Kidney (tissue), 13 donors: ENCODE measurements at regions not wholly inside any gene's neighbourhood (a gene's known extent, or its start where the extent isn't known, plus 50 kb on each side); places are given as distances from the start of the nearest gene placed in this dataset.
"Not testable (repeated sequence)": the region's sequence is repeated elsewhere in the genome, so short reads cannot be mapped to it uniquely, and the experiment has no call there.

Experiments
- DNase-seq, 5 donors: peaks; one replicate each; pipeline ENCODE4 v3.0.0-alpha.2; 2013 to 2020
- FAIRE-seq: peaks from 2 replicates; lab custom pipeline; 2012; peaks lifted over from hg19 to GRCh38; lab: Jason Lieb, UNC
- H3K27ac ChIP-seq, 2 donors: one replicate each; pipeline ENCODE4 v1.7.0; 2013; ENCODE audit warnings: low read depth in 2 of 2, low read length in 2 of 2, inconsistent platforms in 1 of 2
- H3K27me3 ChIP-seq: one replicate; pipeline ENCODE4 v1.7.1; 2013; ENCODE audit warnings: low read length, inconsistent platforms; ENCODE audit not compliant: control insufficient read depth, insufficient read depth
- H3K36me3 ChIP-seq, 3 donors: one replicate each; pipeline versions ENCODE4 v1.7.0 to v1.7.1; 2013; ENCODE audit warnings: low read length in 3 of 3, control low read depth in 1 of 3, inconsistent platforms in 1 of 3; ENCODE audit not compliant: insufficient read depth in 3 of 3, control insufficient read depth in 2 of 3
- H3K4me1 ChIP-seq, 3 donors: one replicate each; pipeline versions ENCODE4 v1.7.0 to v1.7.1; 2013; ENCODE audit warnings: low read length in 3 of 3, inconsistent platforms in 1 of 3, low read depth in 1 of 3; ENCODE audit not compliant: control insufficient read depth in 2 of 3, insufficient read depth in 2 of 3
- H3K4me3 ChIP-seq, 3 donors: one replicate each; pipeline versions ENCODE4 v1.7.0 to v1.8.1; 2013; ENCODE audit warnings: low read length in 3 of 3, control low read depth in 1 of 3, inconsistent platforms in 1 of 3
- H3K9ac ChIP-seq, 3 donors: one replicate each; pipeline versions ENCODE4 v1.7.0 to v1.7.1; 2013; ENCODE audit warnings: low read length in 3 of 3, control low read depth in 1 of 3, inconsistent platforms in 1 of 3
- H3K9me3 ChIP-seq, 3 donors: one replicate each; pipeline versions ENCODE4 v1.7.0 to v1.7.1; 2013; ENCODE audit warnings: low read length in 3 of 3, control low read depth in 1 of 3, inconsistent platforms in 1 of 3; ENCODE audit not compliant: control insufficient read depth in 2 of 3, insufficient read depth in 1 of 3
- intact Hi-C: fragments of 100-400 bp; cut with DNase I; formaldehyde crosslinking; loops from one replicate; pipeline ENCODE4 v1.11.1; 2022
- TF ChIP-seq, protein P1 (sequence below): IDR thresholded peaks from 3 replicates; pipeline ENCODE4 v1.5.1; 2012; ENCODE audit warnings: mild to moderate bottlenecking, moderate library complexity, borderline replicate concordance; ENCODE audit not compliant: insufficient read depth; ENCODE audit errors: extremely low read depth
- donor health status: control.
- donor health status: control.
- donor health status: control.
- donor health status: control.
- donor health status: control.
- donor health status: DM: yes; HTN: yes; CAD: no.
- donor health status: Normal renal cell carcinoma (clear cell type).

DNA sequence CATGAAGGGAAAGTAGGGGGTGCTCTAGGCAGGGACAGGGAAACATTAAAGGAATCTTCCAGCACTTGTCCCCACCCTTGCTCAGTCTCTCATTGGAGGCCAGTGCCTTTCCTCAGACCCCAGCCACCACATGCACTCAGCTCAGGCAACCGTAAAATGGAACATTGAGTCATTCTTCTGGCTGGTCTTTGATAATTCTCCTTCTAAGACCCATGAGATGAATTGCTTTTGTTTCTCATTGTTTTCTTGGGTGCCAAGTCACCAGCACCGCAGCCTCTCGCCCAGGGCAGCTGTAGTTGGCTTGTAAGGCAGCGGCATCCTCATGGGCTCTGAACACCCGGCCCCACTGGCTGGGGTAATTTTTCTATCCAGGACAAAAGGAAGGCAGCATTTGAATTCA lies 108.2 kb downstream of the PHETA1 start:
- no peaks in the 10 kb centered on the region for H3K27me3 ChIP-seq
- intact Hi-C loops = no loop called here
- H3K4me3 ChIP-seq = no peak overlapping the region
- DNase-seq (no peak), FAIRE-seq (no peak)
- H3K9ac ChIP-seq = no peak overlapping the region
- TF ChIP-seq, protein P1, sequence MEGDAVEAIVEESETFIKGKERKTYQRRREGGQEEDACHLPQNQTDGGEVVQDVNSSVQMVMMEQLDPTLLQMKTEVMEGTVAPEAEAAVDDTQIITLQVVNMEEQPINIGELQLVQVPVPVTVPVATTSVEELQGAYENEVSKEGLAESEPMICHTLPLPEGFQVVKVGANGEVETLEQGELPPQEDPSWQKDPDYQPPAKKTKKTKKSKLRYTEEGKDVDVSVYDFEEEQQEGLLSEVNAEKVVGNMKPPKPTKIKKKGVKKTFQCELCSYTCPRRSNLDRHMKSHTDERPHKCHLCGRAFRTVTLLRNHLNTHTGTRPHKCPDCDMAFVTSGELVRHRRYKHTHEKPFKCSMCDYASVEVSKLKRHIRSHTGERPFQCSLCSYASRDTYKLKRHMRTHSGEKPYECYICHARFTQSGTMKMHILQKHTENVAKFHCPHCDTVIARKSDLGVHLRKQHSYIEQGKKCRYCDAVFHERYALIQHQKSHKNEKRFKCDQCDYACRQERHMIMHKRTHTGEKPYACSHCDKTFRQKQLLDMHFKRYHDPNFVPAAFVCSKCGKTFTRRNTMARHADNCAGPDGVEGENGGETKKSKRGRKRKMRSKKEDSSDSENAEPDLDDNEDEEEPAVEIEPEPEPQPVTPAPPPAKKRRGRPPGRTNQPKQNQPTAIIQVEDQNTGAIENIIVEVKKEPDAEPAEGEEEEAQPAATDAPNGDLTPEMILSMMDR = no peak
- no peaks in the 10 kb centered on the region for H3K9me3 ChIP-seq
- no peaks in the 10 kb centered on the region for H3K36me3 ChIP-seq
- H3K4me1 ChIP-seq = no peaks in the 10 kb centered on the region
- no peak overlapping the region for H3K27ac ChIP-seq

- intact Hi-C loops = no loop called here
- no peak overlapping the region for H3K9ac ChIP-seq
- no peaks in the 10 kb centered on the region for H3K36me3 ChIP-seq
- TF ChIP-seq, protein P1 = no peak
- no peak for FAIRE-seq
- H3K4me3 ChIP-seq = no peak overlapping the region
- no peak overlapping the region for H3K27ac ChIP-seq
- H3K4me1 ChIP-seq = no peaks in the 10 kb centered on the region
- H3K27me3 ChIP-seq = no peaks in the 10 kb centered on the region
- no peaks in the 10 kb centered on the region for H3K9me3 ChIP-seq
- no peak for DNase-seq
Measured at GRCh38 chr12:111259231-111259630, 109.7 kb downstream of the PHETA1 start.

DNA sequence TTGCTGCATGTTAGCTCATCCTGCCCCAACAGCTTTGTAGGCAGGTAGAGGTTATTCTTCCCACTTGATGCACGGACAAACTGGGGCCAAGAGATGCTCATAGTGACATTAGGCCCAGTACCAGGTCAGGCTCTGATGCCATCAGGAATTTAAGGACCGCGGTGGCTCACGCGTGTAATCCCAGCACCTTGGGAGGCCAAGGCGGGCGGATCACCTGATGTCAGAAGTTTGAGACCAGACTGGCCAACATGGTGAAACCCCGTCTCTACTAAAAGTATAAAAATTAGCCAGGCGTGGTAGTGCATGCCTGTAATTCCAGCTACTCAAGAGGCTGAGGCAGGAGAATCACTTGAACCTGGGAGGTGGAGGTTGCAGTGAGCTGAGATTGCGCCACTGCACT lies 110.8 kb downstream of the PHETA1 start:
- intact Hi-C loops, H3K27ac ChIP-seq, H3K9me3 ChIP-seq, DNase-seq, H3K4me1 ChIP-seq, H3K36me3 ChIP-seq, H3K9ac ChIP-seq, H3K4me3 ChIP-seq, H3K27me3 ChIP-seq, FAIRE-seq: not testable (repeated sequence)

- no peaks in the 10 kb centered on the region for H3K36me3 ChIP-seq
- no peaks in the 10 kb centered on the region for H3K27me3 ChIP-seq
- intact Hi-C loops = no loop called here
- H3K4me1 ChIP-seq = no peaks in the 10 kb centered on the region
- H3K9ac ChIP-seq = no peak overlapping the region
- no peak overlapping the region for H3K4me3 ChIP-seq
- DNase-seq (no peak), FAIRE-seq (no peak)
- H3K27ac ChIP-seq = no peak overlapping the region
- H3K9me3 ChIP-seq = no peaks in the 10 kb centered on the region
- TF ChIP-seq, protein P1 = no peak
Measured at GRCh38 chr12:111257435-111257902, 111.4 kb downstream of the PHETA1 start.
